ENCODE measurements at regions not wholly inside any gene's neighbourhood (a gene's known extent, or its start where the extent isn't known, plus 50 kb on each side); places are given as distances from the start of the nearest gene placed in this dataset.

DNA sequence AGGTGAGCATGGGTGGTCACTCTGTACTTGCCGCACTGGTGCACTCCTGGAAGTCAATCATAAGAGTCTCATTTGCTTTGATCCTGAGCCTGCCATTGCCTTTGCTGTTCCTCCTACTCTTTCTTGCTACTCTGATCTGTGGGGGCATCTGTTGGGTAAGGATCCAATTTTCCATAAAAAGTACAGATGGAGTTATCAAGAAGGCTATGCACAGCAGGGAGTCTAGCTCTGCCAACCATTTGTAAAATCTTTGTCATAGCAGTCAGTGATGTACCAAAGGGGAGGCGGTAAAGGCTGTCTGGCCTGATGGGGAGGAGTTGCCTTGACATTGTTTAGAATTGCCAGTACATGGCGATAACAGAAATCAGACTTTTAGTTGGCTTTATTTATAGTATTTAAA is 109.0 kb upstream of the PLPPR1 start:
- H3K27ac ChIP-seq (ENCODE audit: low read length), result no peak overlapping the region
- no peaks in the 10 kb centered on the region for H3K4me1 ChIP-seq (ENCODE audit: low read length)
- no peak overlapping the region for H3K4me3 ChIP-seq (ENCODE audit: low read length)
- TF ChIP-seq, protein P1, sequence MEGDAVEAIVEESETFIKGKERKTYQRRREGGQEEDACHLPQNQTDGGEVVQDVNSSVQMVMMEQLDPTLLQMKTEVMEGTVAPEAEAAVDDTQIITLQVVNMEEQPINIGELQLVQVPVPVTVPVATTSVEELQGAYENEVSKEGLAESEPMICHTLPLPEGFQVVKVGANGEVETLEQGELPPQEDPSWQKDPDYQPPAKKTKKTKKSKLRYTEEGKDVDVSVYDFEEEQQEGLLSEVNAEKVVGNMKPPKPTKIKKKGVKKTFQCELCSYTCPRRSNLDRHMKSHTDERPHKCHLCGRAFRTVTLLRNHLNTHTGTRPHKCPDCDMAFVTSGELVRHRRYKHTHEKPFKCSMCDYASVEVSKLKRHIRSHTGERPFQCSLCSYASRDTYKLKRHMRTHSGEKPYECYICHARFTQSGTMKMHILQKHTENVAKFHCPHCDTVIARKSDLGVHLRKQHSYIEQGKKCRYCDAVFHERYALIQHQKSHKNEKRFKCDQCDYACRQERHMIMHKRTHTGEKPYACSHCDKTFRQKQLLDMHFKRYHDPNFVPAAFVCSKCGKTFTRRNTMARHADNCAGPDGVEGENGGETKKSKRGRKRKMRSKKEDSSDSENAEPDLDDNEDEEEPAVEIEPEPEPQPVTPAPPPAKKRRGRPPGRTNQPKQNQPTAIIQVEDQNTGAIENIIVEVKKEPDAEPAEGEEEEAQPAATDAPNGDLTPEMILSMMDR (IDR thresholded peaks at IDR 0.05; ENCODE audit: low read depth, low read length), result no peak
- TF ChIP-seq EZH2phosphoT487 (IDR thresholded peaks at IDR 0.05; ENCODE audit: low read depth), result no peak
- H3K4me2 ChIP-seq (ENCODE audit: low read length), result no peak overlapping the region
- no peaks in the 10 kb centered on the region for H3K9me3 ChIP-seq (ENCODE audit: insufficient read depth, low read length)
- no peaks in the 10 kb centered on the region for H3K36me3 ChIP-seq (replicated peaks; ENCODE audit: low read depth, low read length)
- no peaks in the 10 kb centered on the region for H3K79me2 ChIP-seq (ENCODE audit: low read length)
- H2AFZ ChIP-seq (ENCODE audit: low read depth, low read length), result no peak overlapping the region
- H3K9ac ChIP-seq (ENCODE audit: low read length), result no peak overlapping the region
- H4K20me1 ChIP-seq (ENCODE audit: insufficient read depth, low read length), result no peaks in the 10 kb centered on the region
- no peaks in the 10 kb centered on the region for H3K27me3 ChIP-seq (ENCODE audit: low read depth, low read length)

DNA sequence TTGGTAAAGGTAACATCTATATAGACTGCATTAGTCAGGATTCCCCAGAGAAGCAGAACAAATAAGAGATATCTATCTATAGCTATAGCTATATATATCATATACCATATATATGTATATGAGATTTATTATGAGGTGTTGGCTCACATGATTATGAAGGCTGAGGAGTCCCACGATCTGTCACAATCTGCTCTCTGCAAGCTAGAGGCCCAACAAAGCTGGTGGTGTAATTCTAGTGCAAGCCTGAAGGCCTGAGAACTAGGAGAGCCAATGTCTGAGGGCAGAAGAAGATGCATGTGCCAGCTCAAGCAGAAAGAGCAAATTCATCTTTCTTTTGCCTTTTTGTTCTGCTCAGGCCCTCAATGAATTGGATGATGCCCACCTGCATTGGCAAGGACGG is 102.2 kb upstream of the PLPPR1 start:
- H3K27ac ChIP-seq (ENCODE audit: low read length), result no peak overlapping the region
- no peaks in the 10 kb centered on the region for H3K36me3 ChIP-seq (replicated peaks; ENCODE audit: low read depth, low read length)
- H3K9me3 ChIP-seq (ENCODE audit: insufficient read depth, low read length), result no peaks in the 10 kb centered on the region
- no peaks in the 10 kb centered on the region for H3K79me2 ChIP-seq (ENCODE audit: low read length)
- TF ChIP-seq, protein P1 (IDR thresholded peaks at IDR 0.05; ENCODE audit: low read depth, low read length), result no peak
- TF ChIP-seq EZH2phosphoT487 (IDR thresholded peaks at IDR 0.05; ENCODE audit: low read depth), result no peak
- no peak overlapping the region for H2AFZ ChIP-seq (ENCODE audit: low read depth, low read length)
- no peaks in the 10 kb centered on the region for H3K27me3 ChIP-seq (ENCODE audit: low read depth, low read length)
- no peak overlapping the region for H3K4me3 ChIP-seq (ENCODE audit: low read length)
- no peak overlapping the region for H3K4me2 ChIP-seq (ENCODE audit: low read length)
- no peak overlapping the region for H3K9ac ChIP-seq (ENCODE audit: low read length)
- no peaks in the 10 kb centered on the region for H4K20me1 ChIP-seq (ENCODE audit: insufficient read depth, low read length)
- no peaks in the 10 kb centered on the region for H3K4me1 ChIP-seq (ENCODE audit: low read length)

DNA sequence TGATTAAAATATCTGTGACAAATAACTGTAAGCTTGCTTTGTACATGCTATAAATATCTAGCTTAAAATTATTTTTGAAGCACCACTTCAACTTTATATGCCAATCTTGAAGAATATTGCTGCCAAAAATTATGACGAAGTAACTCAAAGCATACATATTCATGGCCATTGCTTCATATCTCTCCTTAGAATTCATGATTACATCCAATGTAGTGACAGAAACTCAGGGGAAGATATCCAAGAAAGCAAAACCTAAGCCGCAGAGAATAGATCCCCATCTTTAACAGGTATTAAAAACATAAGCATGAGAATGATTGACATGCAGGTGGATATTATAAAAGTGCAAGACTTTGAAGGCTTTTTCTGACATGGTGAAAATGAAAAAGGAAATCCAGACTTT is 100.8 kb upstream of the PLPPR1 start:
- H3K4me3 ChIP-seq (ENCODE audit: low read length), result no peak overlapping the region
- H3K9ac ChIP-seq (ENCODE audit: low read length), result no peak overlapping the region
- H3K27ac ChIP-seq (ENCODE audit: low read length), result no peak overlapping the region
- no peaks in the 10 kb centered on the region for H3K79me2 ChIP-seq (ENCODE audit: low read length)
- H3K4me2 ChIP-seq (ENCODE audit: low read length), result no peak overlapping the region
- no peaks in the 10 kb centered on the region for H3K36me3 ChIP-seq (replicated peaks; ENCODE audit: low read depth, low read length)
- H2AFZ ChIP-seq (ENCODE audit: low read depth, low read length), result no peak overlapping the region
- no peaks in the 10 kb centered on the region for H3K4me1 ChIP-seq (ENCODE audit: low read length)
- no peaks in the 10 kb centered on the region for H4K20me1 ChIP-seq (ENCODE audit: insufficient read depth, low read length)
- TF ChIP-seq, protein P1 (IDR thresholded peaks at IDR 0.05; ENCODE audit: low read depth, low read length), result no peak
- no peak for TF ChIP-seq EZH2phosphoT487 (IDR thresholded peaks at IDR 0.05; ENCODE audit: low read depth)
- H3K27me3 ChIP-seq (ENCODE audit: low read depth, low read length), result no peaks in the 10 kb centered on the region
- H3K9me3 ChIP-seq (ENCODE audit: insufficient read depth, low read length), result no peaks in the 10 kb centered on the region

DNA sequence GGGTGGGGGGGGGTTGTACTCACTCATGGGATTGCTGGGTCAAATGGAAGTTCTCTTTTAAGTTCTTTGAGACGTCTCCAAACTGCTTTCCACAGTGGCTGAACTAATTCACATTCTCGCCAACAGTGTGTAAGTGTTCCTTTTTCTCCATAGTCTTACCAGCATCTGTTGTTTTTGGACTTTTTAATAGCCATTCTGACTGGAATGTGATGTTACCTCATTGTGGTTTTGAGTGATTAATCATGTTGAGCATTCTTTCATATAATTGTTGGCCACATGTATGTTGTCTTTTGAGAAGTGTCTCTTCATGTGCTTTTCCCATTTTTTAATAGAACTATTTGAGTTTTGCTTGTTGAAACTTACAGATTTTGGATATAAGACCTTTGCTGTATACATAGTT is 94.9 kb upstream of the PLPPR1 start:
- Histone ChIP-seq H3K27ac (ENCODE audit: low read length) (no peak overlapping the region), H3K36me3 (replicated peaks; ENCODE audit: low read depth, low read length) (no peaks in the 10 kb centered on the region)

More for the DNA sequence above, 94.9 kb upstream of the PLPPR1 start:
- H4K20me1 ChIP-seq (ENCODE audit: insufficient read depth, low read length), result no peaks in the 10 kb centered on the region
- TF ChIP-seq EZH2phosphoT487 (IDR thresholded peaks at IDR 0.05; ENCODE audit: low read depth), result no peak
- TF ChIP-seq, protein P1 (IDR thresholded peaks at IDR 0.05; ENCODE audit: low read depth, low read length), result no peak
- no peaks in the 10 kb centered on the region for H3K9me3 ChIP-seq (ENCODE audit: insufficient read depth, low read length)
- H3K4me1 ChIP-seq (ENCODE audit: low read length), result no peaks in the 10 kb centered on the region
- no peak overlapping the region for H3K4me3 ChIP-seq (ENCODE audit: low read length)
- no peaks in the 10 kb centered on the region for H3K79me2 ChIP-seq (ENCODE audit: low read length)
- no peak overlapping the region for H3K4me2 ChIP-seq (ENCODE audit: low read length)
- no peaks in the 10 kb centered on the region for H3K27me3 ChIP-seq (ENCODE audit: low read depth, low read length)
- no peak overlapping the region for H3K9ac ChIP-seq (ENCODE audit: low read length)
- no peak overlapping the region for H2AFZ ChIP-seq (ENCODE audit: low read depth, low read length)

All from OCI-LY3 (cell line).